ENCODE measurements at regions not wholly inside any gene's neighbourhood (a gene's known extent, or its start where the extent isn't known, plus 50 kb on each side); places are given as distances from the start of the nearest gene placed in this dataset.

- no peaks in the 10 kb centered on the region for H3K4me1 ChIP-seq
- no peaks in the 10 kb centered on the region for H3K27me3 ChIP-seq
- peaks cover 0 to 3% (median 0%) of the 10 kb centered on the region in 4 donors for H3K9me3 ChIP-seq
- intact Hi-C loops (cut with DNase I), result no loop called here
- no peak for DNase-seq
- H3K4me3 ChIP-seq, result no peak overlapping the region
- H3K27ac ChIP-seq, result no peak overlapping the region
- TF ChIP-seq POLR2A (IDR thresholded peaks at IDR 0.05) (no peak), EP300 (IDR thresholded peaks at IDR 0.05) (no peak), CTCF (IDR thresholded peaks at IDR 0.05) (no peak), POLR2AphosphoS5 (IDR thresholded peaks at IDR 0.05) (no peak)
- H3K36me3 ChIP-seq, result no peaks in the 10 kb centered on the region
- WGBS, 2 donors, result 85 to 91% methylated on average over 6 of the region's 6 CpGs
These were observed 161.1 kb downstream of the FOXA2 start for GRCh38 chr20:22423190-22423832.

GRCh38 chr20:22420116-22420598, 164.2 kb downstream of the FOXA2 start:
- Histone ChIP-seq H3K9me3 (no peaks in the 10 kb centered on the region), H3K36me3 (no peaks in the 10 kb centered on the region), H3K4me1 (no peaks in the 10 kb centered on the region), H3K4me3 (no peak overlapping the region), H3K27me3 (no peaks in the 10 kb centered on the region), H3K27ac (no peak overlapping the region)
- TF ChIP-seq POLR2A (IDR thresholded peaks at IDR 0.05), result no peak
- TF ChIP-seq CTCF (IDR thresholded peaks at IDR 0.05), result no peak
- no peak for TF ChIP-seq EP300 (IDR thresholded peaks at IDR 0.05)
- no peak for TF ChIP-seq POLR2AphosphoS5 (IDR thresholded peaks at IDR 0.05)
- 96 to 98% methylated on average over 3 of the region's 3 CpGs for WGBS, 2 donors
- DNase-seq, result no peak
- intact Hi-C loops (cut with DNase I), result no loop called here

GRCh38 chr20:22418738-22419137, 165.6 kb downstream of the FOXA2 start:
- intact Hi-C loops (cut with DNase I), result no loop called here
- Histone ChIP-seq H3K9me3 (no peaks in the 10 kb centered on the region), H3K27me3 (no peaks in the 10 kb centered on the region), H3K4me1 (peaks cover 0 to 4% (median 0%) of the 10 kb centered on the region in 4 donors), H3K36me3 (no peaks in the 10 kb centered on the region), H3K27ac (no peak overlapping the region), H3K4me3 (no peak overlapping the region)
- TF ChIP-seq POLR2AphosphoS5 (IDR thresholded peaks at IDR 0.05), result no peak
- TF ChIP-seq POLR2A (IDR thresholded peaks at IDR 0.05), result no peak
- TF ChIP-seq CTCF (IDR thresholded peaks at IDR 0.05), result no peak
- no peak for TF ChIP-seq EP300 (IDR thresholded peaks at IDR 0.05)
- no peak for DNase-seq
- 89 to 92% methylated on average over 2 of the region's 2 CpGs for WGBS, 2 donors

- no peaks in the 10 kb centered on the region for H3K36me3 ChIP-seq
- no peaks in the 10 kb centered on the region for H3K27me3 ChIP-seq
- no peak for DNase-seq
- H3K4me1 ChIP-seq, result peaks cover 0 to 4% (median 0%) of the 10 kb centered on the region in 4 donors
- no peak for TF ChIP-seq POLR2AphosphoS5 (IDR thresholded peaks at IDR 0.05)
- WGBS, 2 donors, result 37 to 44% methylated on average over 4 of the region's 4 CpGs
- no peak overlapping the region for H3K27ac ChIP-seq
- H3K4me3 ChIP-seq, result no peak overlapping the region
- intact Hi-C loops (cut with DNase I), result no loop called here
- no peaks in the 10 kb centered on the region for H3K9me3 ChIP-seq
These were observed 170.0 kb downstream of the FOXA2 start for GRCh38 chr20:22414305-22414742.

GRCh38 chr20:22412977-22413868, 171.1 kb downstream of the FOXA2 start:
- Histone ChIP-seq H3K4me3 (no peak overlapping the region), H3K9me3 (no peaks in the 10 kb centered on the region), H3K27ac (no peak overlapping the region), H3K36me3 (no peaks in the 10 kb centered on the region), H3K4me1 (peaks cover 0 to 4% (median 0%) of the 10 kb centered on the region in 4 donors), H3K27me3 (no peaks in the 10 kb centered on the region)
- intact Hi-C loops (cut with DNase I), result no loop called here
- DNase-seq, result no peak
- 86 to 90% methylated on average over 14 of the region's 14 CpGs for WGBS, 2 donors
- no peak for TF ChIP-seq POLR2A (IDR thresholded peaks at IDR 0.05)
- TF ChIP-seq POLR2AphosphoS5 (IDR thresholded peaks at IDR 0.05), result no peak
- no peak for TF ChIP-seq EP300 (IDR thresholded peaks at IDR 0.05)
- no peak for TF ChIP-seq CTCF (IDR thresholded peaks at IDR 0.05)

Measured in sigmoid colon (tissue), 6 donors.